IMR-90 (cell line): ENCODE measurements at regions not wholly inside any gene's neighbourhood (a gene's known extent, or its start where the extent isn't known, plus 50 kb on each side); places are given as distances from the start of the nearest gene placed in this dataset.

Experiments
- ATAC-seq: fragments of 200-7000 bp; cut with Tn5 transposase; 2 replicates; pipeline ENCODE4 v1.9.1; 2020; ENCODE audit warnings: low read depth, mild to moderate bottlenecking, moderate library complexity
- BruUV-seq: library from RNA; stranded (reverse); fragments of 400-500 nt; replicated peaks from 2 replicates; lab custom pipeline; 2021; lab: Mats Ljungman, UMichigan
- CTCF ChIA-PET: fragments of 300-600 bp; formaldehyde crosslinking; extraction: SDS; loops from one replicate; lab custom pipeline; 2021; ENCODE audit warnings: antibody characterized with exemption; lab: Yijun Ruan, JAX
- POLR2A ChIA-PET: fragments of 300-600 bp; sonication (Branson Sonifier 250); formaldehyde crosslinking; loops from one replicate; lab custom pipeline; 2022; ENCODE audit warnings: antibody characterized with exemption; ENCODE audit not compliant: unreplicated experiment; lab: Charles Lee
- DNase-seq: peaks from one replicate; pipeline ENCODE4 v3.0.0; 2013
- H2AFZ ChIP-seq: replicated peaks from 2 replicates; pipeline ENCODE3; 2013; ENCODE audit warnings: low read length, mild to moderate bottlenecking; ENCODE audit not compliant: poor library complexity
- H2AK5ac ChIP-seq: 2 replicates; pipeline ENCODE4 v1.6.1; 2013; ENCODE audit warnings: low read depth, low read length, inconsistent platforms
- H2AK9ac ChIP-seq: replicated peaks from 2 replicates; pipeline ENCODE3; 2013; ENCODE audit warnings: mild to moderate bottlenecking, low read depth, low read length, moderate library complexity; ENCODE audit not compliant: poor library complexity
- H2BK120ac ChIP-seq: 2 replicates; pipeline ENCODE4 v1.6.1; 2013; ENCODE audit warnings: low read depth, low read length, inconsistent platforms
- H2BK15ac ChIP-seq: 3 replicates; pipeline ENCODE4 v1.6.1; 2013; ENCODE audit warnings: low read depth, low read length, inconsistent platforms
- H2BK20ac ChIP-seq: 2 replicates; pipeline ENCODE4 v1.6.1; 2013; ENCODE audit warnings: low read depth, mild to moderate bottlenecking, inconsistent platforms, low read length, moderate library complexity
- H2BK5ac ChIP-seq: 2 replicates; pipeline ENCODE4 v1.6.1; 2013; ENCODE audit warnings: mild to moderate bottlenecking, low read depth, low read length, inconsistent platforms; ENCODE audit not compliant: poor library complexity, severe bottlenecking
- H3K14ac ChIP-seq: replicated peaks from 2 replicates; pipeline ENCODE4 v1.6.1; 2013; ENCODE audit warnings: low read depth, low read length, inconsistent platforms
- H3K18ac ChIP-seq: 2 replicates; pipeline ENCODE4 v1.6.1; 2013; ENCODE audit warnings: low read depth, low read length, control low read depth
- H3K23ac ChIP-seq: 2 replicates; pipeline ENCODE4 v1.6.1; 2013; ENCODE audit warnings: low read depth, low read length, inconsistent platforms
- H3K27ac ChIP-seq: 2 replicates; pipeline ENCODE4 v1.5.1; 2013; ENCODE audit warnings: mild to moderate bottlenecking, control low read depth, low read length; ENCODE audit not compliant: insufficient read depth
- H3K27me3 ChIP-seq: 2 replicates; pipeline ENCODE4 v1.6.1; 2013; ENCODE audit warnings: low read length; ENCODE audit not compliant: control insufficient read depth, insufficient read depth
- H3K36me3 ChIP-seq: 2 replicates; pipeline ENCODE4 v1.6.1; 2013; ENCODE audit warnings: low read length, mixed read lengths; ENCODE audit not compliant: control insufficient read depth, insufficient read depth
- H3K4ac ChIP-seq: 2 replicates; pipeline ENCODE4 v1.6.1; 2013; ENCODE audit warnings: low read depth, low read length, inconsistent platforms
- H3K4me1 ChIP-seq: 2 replicates; pipeline ENCODE4 v1.6.1; 2013; ENCODE audit warnings: low read length, mixed read lengths; ENCODE audit not compliant: control insufficient read depth, insufficient read depth
- H3K4me2 ChIP-seq: 2 replicates; pipeline ENCODE4 v1.6.1; 2013; ENCODE audit warnings: low read depth, mild to moderate bottlenecking, control low read depth, low read length, moderate library complexity
- H3K4me3 ChIP-seq: 2 replicates; pipeline ENCODE4 v1.5.1; 2013; ENCODE audit warnings: low read depth, mild to moderate bottlenecking, control low read depth, low read length, moderate library complexity; ENCODE audit not compliant: insufficient read depth
- H3K56ac ChIP-seq: 2 replicates; pipeline ENCODE4 v1.6.1; 2013; ENCODE audit warnings: low read length, inconsistent platforms; ENCODE audit not compliant: insufficient read depth; ENCODE audit errors: extremely low read depth
- H3K79me1 ChIP-seq, 2 experiments: 2 replicates each; pipeline ENCODE4 v1.6.1; 2013; ENCODE audit warnings: low read length in 2 of 2, inconsistent platforms in 1 of 2, low read depth in 1 of 2
- H3K9ac ChIP-seq: 2 replicates; pipeline ENCODE4 v1.6.1; 2013; ENCODE audit warnings: low read depth, low read length, control low read depth
- H3K9me1 ChIP-seq: 2 replicates; pipeline ENCODE4 v1.6.1; 2013; ENCODE audit warnings: low read length, inconsistent platforms; ENCODE audit not compliant: insufficient read depth
- H3K9me3 ChIP-seq: 2 replicates; pipeline ENCODE4 v1.6.1; 2013; ENCODE audit warnings: low read length; ENCODE audit not compliant: control insufficient read depth, insufficient read depth
- H4K20me1 ChIP-seq: 2 replicates; pipeline ENCODE4 v1.6.1; 2013; ENCODE audit warnings: low read length, inconsistent platforms; ENCODE audit not compliant: insufficient read depth
- H4K5ac ChIP-seq: 2 replicates; pipeline ENCODE4 v1.6.1; 2013; ENCODE audit warnings: mild to moderate bottlenecking, low read depth, low read length, control low read depth
- H4K8ac ChIP-seq, 2 experiments: 2 replicates each; pipeline ENCODE4 v1.6.1; 2013; ENCODE audit warnings: low read depth in 2 of 2, low read length in 2 of 2, control low read depth in 1 of 2, inconsistent platforms in 1 of 2
- H4K91ac ChIP-seq: 2 replicates; pipeline ENCODE4 v1.6.1; 2013; ENCODE audit warnings: low read depth, low read length, inconsistent platforms; ENCODE audit not compliant: insufficient read depth
- CEBPB ChIP-seq: IDR thresholded peaks from 2 replicates; pipeline ENCODE4 v1.6.1; 2012; ENCODE audit warnings: low read depth, low read length, improper control_type of control experiment
- CHD1 ChIP-seq: IDR thresholded peaks from 2 replicates; pipeline ENCODE4 v1.6.1; 2012; ENCODE audit warnings: low read depth, low read length, improper control_type of control experiment
- FOS ChIP-seq: fragments of 150-350 bp; IDR thresholded peaks from 2 replicates; pipeline ENCODE4 v1.6.1; 2016; ENCODE audit warnings: low read depth, low read length
- MAFK ChIP-seq: IDR thresholded peaks from 2 replicates; pipeline ENCODE4 v1.6.1; 2012; ENCODE audit warnings: low read depth, low read length, improper control_type of control experiment
- MAZ ChIP-seq: IDR thresholded peaks from 2 replicates; pipeline ENCODE4 v1.6.1; 2012; ENCODE audit warnings: low read depth, mild to moderate bottlenecking, low read length, improper control_type of control experiment, moderate library complexity, borderline replicate concordance
- MXI1 ChIP-seq: IDR thresholded peaks from 2 replicates; pipeline ENCODE4 v1.6.1; 2012; ENCODE audit warnings: low read depth, mild to moderate bottlenecking, low read length, moderate library complexity, borderline replicate concordance
- NFE2L2 ChIP-seq: fragments of 150-350 bp; IDR thresholded peaks from 2 replicates; pipeline ENCODE4 v1.6.1; 2016; ENCODE audit warnings: low read depth, mild to moderate bottlenecking, low read length
- POLR2A ChIP-seq: IDR thresholded peaks from 2 replicates; pipeline ENCODE4 v1.6.1; 2012; ENCODE audit warnings: mild to moderate bottlenecking, low read depth, low read length
- RAD21 ChIP-seq: IDR thresholded peaks from 2 replicates; pipeline ENCODE4 v1.6.1; 2012; ENCODE audit warnings: low read length, improper control_type of control experiment
- RCOR1 ChIP-seq: IDR thresholded peaks from 2 replicates; pipeline ENCODE4 v1.6.1; 2012; ENCODE audit warnings: mild to moderate bottlenecking, low read length, improper control_type of control experiment; ENCODE audit not compliant: insufficient replicate concordance
- RFX5 ChIP-seq: IDR thresholded peaks from 2 replicates; pipeline ENCODE4 v1.8.0; 2012; ENCODE audit warnings: low read depth, mild to moderate bottlenecking, low read length, moderate library complexity
- WGBS, 2 experiments: methylation state at CpG; one replicate each; pipeline versions ENCODE4 v1.1.5 to v1.1.7; 2013; ENCODE audit warnings: missing lambda C conversion rate in 2 of 2; ENCODE audit not compliant: insufficient read length in 1 of 2; ENCODE audit errors: extremely low coverage in 2 of 2; 5-methylcytosine and 5-hydroxymethylcytosine counted together
- dilution Hi-C: fragments of 300-500 bp; cut with HindIII; formaldehyde crosslinking; loops from one replicate; pipeline ENCODE4 v1.14.3; 2018; ENCODE audit warnings: low sequenced_read_pairs; ENCODE audit not compliant: unreplicated experiment
- in situ Hi-C: fragments of 300-500 bp; cut with MboI; formaldehyde crosslinking; loops from 3 replicates; pipeline ENCODE4 v1.14.3; 2019; ENCODE audit warnings: low sequenced_read_pairs, inconsistent platforms, mixed read lengths
- intact Hi-C: fragments of 100-400 bp; cut with micrococcal nuclease; formaldehyde crosslinking; loops from 2 replicates; pipeline ENCODE4 v1.10.0; 2022
- TF ChIP-seq, protein P1 (sequence below): fragments of 150-350 bp; IDR thresholded peaks from 2 replicates; pipeline ENCODE4 v1.6.1; 2016; ENCODE audit warnings: low read depth, mild to moderate bottlenecking, low read length, moderate library complexity, borderline replicate concordance
- TF ChIP-seq, protein P2 (sequence below): fragments of 150-350 bp; IDR thresholded peaks from 2 replicates; pipeline ENCODE4 v1.6.1; 2017; ENCODE audit warnings: mild to moderate bottlenecking, antibody characterized with exemption, low read length, low read depth
- TF ChIP-seq, protein P3 (sequence below): conservative IDR thresholded peaks from 2 replicates; pipeline ENCODE4 v1.5.1; 2012; ENCODE audit warnings: mild to moderate bottlenecking, low read depth, low read length, improper control_type of control experiment

DNA sequence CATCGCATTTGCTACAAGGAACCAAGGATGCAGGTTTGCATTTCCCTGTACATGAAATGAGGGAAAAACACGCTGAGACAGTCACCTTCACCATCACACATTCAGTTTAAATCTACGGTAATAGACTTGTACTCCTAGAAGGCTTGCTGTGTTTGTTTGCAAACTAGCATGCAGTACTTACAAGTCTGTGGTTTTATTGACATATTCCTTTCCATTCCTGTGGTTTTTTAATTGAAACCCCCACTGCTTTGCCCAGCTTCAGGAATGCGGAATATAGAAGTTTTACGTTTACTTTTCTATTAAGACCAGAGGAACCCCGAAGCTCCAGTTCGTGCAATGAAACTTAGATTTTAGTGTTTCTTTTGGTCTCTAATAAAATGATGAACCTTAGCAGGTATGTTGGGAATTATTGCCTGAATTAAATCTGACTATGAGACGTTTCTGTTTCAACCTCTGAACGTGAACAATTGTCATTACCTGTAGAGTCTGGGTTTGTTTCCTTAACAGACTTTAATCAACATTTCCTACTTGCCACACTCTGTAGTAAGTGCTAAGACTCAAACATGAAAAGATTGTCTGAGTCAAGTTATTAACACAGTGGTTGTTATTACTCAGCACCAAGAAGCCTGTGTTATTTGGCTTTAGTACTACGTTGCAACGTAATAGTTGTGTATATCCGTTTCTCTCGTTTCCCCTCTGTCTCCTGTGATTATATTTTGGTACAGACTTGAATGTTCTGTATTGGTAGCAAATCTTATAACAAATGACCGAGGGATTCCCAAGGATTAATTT lies 793.3 kb upstream of the GOT2 start (continued):
- no peak for TF ChIP-seq FOS

DNA sequence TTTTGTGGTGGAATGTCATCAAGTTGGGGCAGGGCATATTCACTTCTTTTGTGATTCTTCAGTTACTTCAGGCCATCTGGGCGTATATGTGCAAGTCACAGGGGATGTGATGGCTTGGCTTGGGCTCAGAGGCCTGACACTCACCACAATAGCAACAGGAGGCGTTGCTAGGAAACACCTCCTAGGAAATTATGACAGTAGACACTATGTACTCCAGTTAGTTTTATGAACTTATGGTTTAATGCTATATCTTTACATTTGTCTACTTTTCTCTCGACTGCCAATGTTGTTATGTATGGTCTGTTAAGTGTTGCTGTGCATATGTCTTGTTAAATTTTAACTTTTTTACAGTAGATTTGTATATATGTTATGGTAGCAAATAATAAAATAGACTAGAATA lies 788.7 kb upstream of the GOT2 start:
- no peak for ATAC-seq
- H3K14ac ChIP-seq, result no peak overlapping the region
- H4K91ac ChIP-seq, result no peak overlapping the region
- H3K27me3 ChIP-seq, result no peaks in the 10 kb centered on the region
- H2BK5ac ChIP-seq, result no peak overlapping the region
- no peak overlapping the region for H2AK9ac ChIP-seq
- no peak for DNase-seq
- no TSS peak for BruUV-seq
- H2AK5ac ChIP-seq, result no peak overlapping the region
- no peak overlapping the region for H4K8ac ChIP-seq
- no peak overlapping the region for H4K5ac ChIP-seq
- H3K4me1 ChIP-seq, result peaks cover 2% of the 10 kb centered on the region; the same call in 1 of the 2 replicates
- H3K18ac ChIP-seq, result no peak overlapping the region
- H3K4ac ChIP-seq, result no peak overlapping the region
- H3K79me1 ChIP-seq, result no peaks in the 10 kb centered on the region
- H4K20me1 ChIP-seq, result no peaks in the 10 kb centered on the region
- no peak overlapping the region for H2AFZ ChIP-seq
- H3K4me3 ChIP-seq, result no peak overlapping the region
- intact Hi-C loops, result no loop called here
- no peak overlapping the region for H3K23ac ChIP-seq
- H3K9ac ChIP-seq, result no peak overlapping the region
- H2BK120ac ChIP-seq, result no peak overlapping the region
- ChIA-PET CTCF (no interaction called here), POLR2A (no interaction called here)
- no peaks in the 10 kb centered on the region for H3K9me1 ChIP-seq
- H3K36me3 ChIP-seq, result no peaks in the 10 kb centered on the region
- WGBS, 2 experiments, result no CpG with 5 or more reads among the region's 3 CpGs
- no peak overlapping the region for H3K27ac ChIP-seq
- in situ Hi-C loops, result no loop called here
- dilution Hi-C loops, result no loop called here
- H3K4me2 ChIP-seq, result no peak overlapping the region
- H3K56ac ChIP-seq, result no peak overlapping the region
- no peak overlapping the region for H2BK15ac ChIP-seq
- no peak overlapping the region for H2BK20ac ChIP-seq
- no peaks in the 10 kb centered on the region for H3K9me3 ChIP-seq
- TF ChIP-seq MAFK, result no peak
- no peak for TF ChIP-seq RCOR1
- TF ChIP-seq RFX5, result no peak
- TF ChIP-seq, protein P1, sequence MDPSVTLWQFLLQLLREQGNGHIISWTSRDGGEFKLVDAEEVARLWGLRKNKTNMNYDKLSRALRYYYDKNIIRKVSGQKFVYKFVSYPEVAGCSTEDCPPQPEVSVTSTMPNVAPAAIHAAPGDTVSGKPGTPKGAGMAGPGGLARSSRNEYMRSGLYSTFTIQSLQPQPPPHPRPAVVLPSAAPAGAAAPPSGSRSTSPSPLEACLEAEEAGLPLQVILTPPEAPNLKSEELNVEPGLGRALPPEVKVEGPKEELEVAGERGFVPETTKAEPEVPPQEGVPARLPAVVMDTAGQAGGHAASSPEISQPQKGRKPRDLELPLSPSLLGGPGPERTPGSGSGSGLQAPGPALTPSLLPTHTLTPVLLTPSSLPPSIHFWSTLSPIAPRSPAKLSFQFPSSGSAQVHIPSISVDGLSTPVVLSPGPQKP, result no peak
- TF ChIP-seq CEBPB, result no peak
- TF ChIP-seq NFE2L2, result no peak
- no peak for TF ChIP-seq CHD1
- TF ChIP-seq, protein P2, sequence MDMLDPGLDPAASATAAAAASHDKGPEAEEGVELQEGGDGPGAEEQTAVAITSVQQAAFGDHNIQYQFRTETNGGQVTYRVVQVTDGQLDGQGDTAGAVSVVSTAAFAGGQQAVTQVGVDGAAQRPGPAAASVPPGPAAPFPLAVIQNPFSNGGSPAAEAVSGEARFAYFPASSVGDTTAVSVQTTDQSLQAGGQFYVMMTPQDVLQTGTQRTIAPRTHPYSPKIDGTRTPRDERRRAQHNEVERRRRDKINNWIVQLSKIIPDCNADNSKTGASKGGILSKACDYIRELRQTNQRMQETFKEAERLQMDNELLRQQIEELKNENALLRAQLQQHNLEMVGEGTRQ, result no peak
- no peak for TF ChIP-seq RAD21
- TF ChIP-seq POLR2A, result no peak
- TF ChIP-seq MAZ, result no peak
- TF ChIP-seq MXI1, result no peak
- TF ChIP-seq, protein P3, sequence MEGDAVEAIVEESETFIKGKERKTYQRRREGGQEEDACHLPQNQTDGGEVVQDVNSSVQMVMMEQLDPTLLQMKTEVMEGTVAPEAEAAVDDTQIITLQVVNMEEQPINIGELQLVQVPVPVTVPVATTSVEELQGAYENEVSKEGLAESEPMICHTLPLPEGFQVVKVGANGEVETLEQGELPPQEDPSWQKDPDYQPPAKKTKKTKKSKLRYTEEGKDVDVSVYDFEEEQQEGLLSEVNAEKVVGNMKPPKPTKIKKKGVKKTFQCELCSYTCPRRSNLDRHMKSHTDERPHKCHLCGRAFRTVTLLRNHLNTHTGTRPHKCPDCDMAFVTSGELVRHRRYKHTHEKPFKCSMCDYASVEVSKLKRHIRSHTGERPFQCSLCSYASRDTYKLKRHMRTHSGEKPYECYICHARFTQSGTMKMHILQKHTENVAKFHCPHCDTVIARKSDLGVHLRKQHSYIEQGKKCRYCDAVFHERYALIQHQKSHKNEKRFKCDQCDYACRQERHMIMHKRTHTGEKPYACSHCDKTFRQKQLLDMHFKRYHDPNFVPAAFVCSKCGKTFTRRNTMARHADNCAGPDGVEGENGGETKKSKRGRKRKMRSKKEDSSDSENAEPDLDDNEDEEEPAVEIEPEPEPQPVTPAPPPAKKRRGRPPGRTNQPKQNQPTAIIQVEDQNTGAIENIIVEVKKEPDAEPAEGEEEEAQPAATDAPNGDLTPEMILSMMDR, result no peak
- TF ChIP-seq FOS, result no peak
